Right lobe of liver (tissue), 4 donors: ENCODE measurements at regions not wholly inside any gene's neighbourhood (a gene's known extent, or its start where the extent isn't known, plus 50 kb on each side); places are given as distances from the start of the nearest gene placed in this dataset.

Experiments
- POLR2A ChIP-seq: fragments of 450-650 bp; IDR thresholded peaks from one replicate; pipeline ENCODE4 v1.6.1; 2017; ENCODE audit warnings: antibody characterized with exemption, mild to moderate bottlenecking
- TF ChIP-seq, protein P1 (sequence below), 4 donors: fragments of 200-600 bp in 3 of 4; fragments of 450-650 bp in 1 of 4; IDR thresholded peaks; one replicate each; pipeline versions ENCODE4 v1.5.1 to v1.8.0; 2016 to 2022; ENCODE audit warnings: antibody characterized with exemption in 4 of 4, mild to moderate bottlenecking in 2 of 4
- donor health status: DM: no; HTN: no; CAD: no.
- donor health status: DM: no; HTN: no; CAD: no.
- donor health status: DM: no; HTN: yes; CAD: no.

DNA sequence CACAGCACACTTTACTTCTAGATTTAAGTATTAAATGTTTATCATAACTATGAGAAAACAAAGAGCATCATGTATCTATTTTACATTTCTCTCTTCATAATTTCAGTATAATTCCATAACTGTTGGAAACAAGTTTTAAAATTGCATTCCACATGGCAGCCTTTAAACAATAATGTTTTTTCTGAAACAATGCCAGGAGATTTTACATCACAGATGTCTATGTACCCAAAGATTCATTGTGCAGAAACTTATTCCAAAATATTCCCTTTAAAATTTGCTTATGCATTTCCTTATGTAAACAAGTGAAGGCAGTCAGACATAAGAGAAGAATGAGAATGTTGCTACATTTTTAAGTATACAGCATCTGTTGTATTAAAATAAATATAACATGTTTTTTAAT lies 324.9 kb upstream of the COL8A1 start:
- TF ChIP-seq POLR2A, result no peak
- TF ChIP-seq, protein P1, sequence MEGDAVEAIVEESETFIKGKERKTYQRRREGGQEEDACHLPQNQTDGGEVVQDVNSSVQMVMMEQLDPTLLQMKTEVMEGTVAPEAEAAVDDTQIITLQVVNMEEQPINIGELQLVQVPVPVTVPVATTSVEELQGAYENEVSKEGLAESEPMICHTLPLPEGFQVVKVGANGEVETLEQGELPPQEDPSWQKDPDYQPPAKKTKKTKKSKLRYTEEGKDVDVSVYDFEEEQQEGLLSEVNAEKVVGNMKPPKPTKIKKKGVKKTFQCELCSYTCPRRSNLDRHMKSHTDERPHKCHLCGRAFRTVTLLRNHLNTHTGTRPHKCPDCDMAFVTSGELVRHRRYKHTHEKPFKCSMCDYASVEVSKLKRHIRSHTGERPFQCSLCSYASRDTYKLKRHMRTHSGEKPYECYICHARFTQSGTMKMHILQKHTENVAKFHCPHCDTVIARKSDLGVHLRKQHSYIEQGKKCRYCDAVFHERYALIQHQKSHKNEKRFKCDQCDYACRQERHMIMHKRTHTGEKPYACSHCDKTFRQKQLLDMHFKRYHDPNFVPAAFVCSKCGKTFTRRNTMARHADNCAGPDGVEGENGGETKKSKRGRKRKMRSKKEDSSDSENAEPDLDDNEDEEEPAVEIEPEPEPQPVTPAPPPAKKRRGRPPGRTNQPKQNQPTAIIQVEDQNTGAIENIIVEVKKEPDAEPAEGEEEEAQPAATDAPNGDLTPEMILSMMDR (IDR thresholded peaks at IDR 0.05), result no peak
